HFFc6 (cell line): ENCODE measurements at regions not wholly inside any gene's neighbourhood (a gene's known extent, or its start where the extent isn't known, plus 50 kb on each side); places are given as distances from the start of the nearest gene placed in this dataset.

ENCODE experiments used
- DNase-seq: peaks from one replicate; pipeline ENCODE4 v3.0.0-alpha.2; 2018
- H3K27ac Mint-ChIP-seq: 2 replicates; pipeline ENCODE4 v1.8.0; 2020; ENCODE audit warnings: mild to moderate bottlenecking, mixed read lengths
- H3K27me3 Mint-ChIP-seq: 2 replicates; pipeline ENCODE4 v1.8.0; 2021; ENCODE audit warnings: mild to moderate bottlenecking, moderate library complexity, mixed read lengths; ENCODE audit not compliant: insufficient read depth
- H3K36me3 Mint-ChIP-seq: 2 replicates; pipeline ENCODE4 v1.8.0; 2021; ENCODE audit warnings: low read depth, mixed read lengths
- H3K4me1 Mint-ChIP-seq: 2 replicates; pipeline ENCODE4 v1.8.0; 2020; ENCODE audit warnings: low read depth, mixed read lengths
- H3K4me3 Mint-ChIP-seq: 2 replicates; pipeline ENCODE4 v1.8.0; 2020; ENCODE audit warnings: mild to moderate bottlenecking, moderate library complexity, mixed read lengths
- H3K9me3 Mint-ChIP-seq: 2 replicates; pipeline ENCODE4 v1.8.0; 2020; ENCODE audit warnings: mild to moderate bottlenecking, mixed read lengths
- CTCF ChIP-seq: fragments of 200-600 bp; sonication (generic); IDR thresholded peaks from 2 replicates; pipeline ENCODE4 v1.5.0; 2021; ENCODE audit warnings: antibody characterized with exemption, mild to moderate bottlenecking

GRCh38 chr4:36712013-36712412 lies 430.6 kb downstream of the DTHD1 start:
- H3K4me1 Mint-ChIP-seq = no peaks in the 10 kb centered on the region
- H3K9me3 Mint-ChIP-seq = peaks cover 44% of the 10 kb centered on the region
- H3K4me3 Mint-ChIP-seq = no peak overlapping the region
- H3K27me3 Mint-ChIP-seq = peaks cover 1% of the 10 kb centered on the region; the same call in 1 of the 2 replicates
- no peak for DNase-seq
- H3K36me3 Mint-ChIP-seq = no peaks in the 10 kb centered on the region
- no peak overlapping the region for H3K27ac Mint-ChIP-seq
- no peak for TF ChIP-seq CTCF

- Mint-ChIP-seq H3K27ac (no peak overlapping the region), H3K4me1 (no peaks in the 10 kb centered on the region), H3K9me3 (peaks cover 24% of the 10 kb centered on the region)
These were observed 435.5 kb downstream of the DTHD1 start for GRCh38 chr4:36716874-36717273.

GRCh38 chr4:36719425-36719824 lies 438.0 kb downstream of the DTHD1 start:
- H3K9me3 Mint-ChIP-seq = peaks cover 18% of the 10 kb centered on the region

More at GRCh38 chr4:36716874-36717273, 435.5 kb downstream of the DTHD1 start:
- Mint-ChIP-seq H3K36me3 (no peaks in the 10 kb centered on the region), H3K27me3 (peaks cover 1% of the 10 kb centered on the region; the same call in 1 of the 2 replicates), H3K4me3 (no peak overlapping the region)
- no peak for DNase-seq
- TF ChIP-seq CTCF = no peak

GRCh38 chr4:36722986-36723385 lies 441.6 kb downstream of the DTHD1 start:
- Mint-ChIP-seq H3K4me1 (no peaks in the 10 kb centered on the region), H3K27ac (no peak overlapping the region), H3K36me3 (no peaks in the 10 kb centered on the region), H3K9me3 (peaks cover 9% of the 10 kb centered on the region), H3K4me3 (no peak overlapping the region), H3K27me3 (no peaks in the 10 kb centered on the region)
- no peak for TF ChIP-seq CTCF
- no peak for DNase-seq

More at GRCh38 chr4:36719425-36719824, 438.0 kb downstream of the DTHD1 start:
- no peak for DNase-seq
- TF ChIP-seq CTCF = no peak
- Mint-ChIP-seq H3K27ac (no peak overlapping the region), H3K4me3 (no peak overlapping the region), H3K4me1 (no peaks in the 10 kb centered on the region), H3K36me3 (no peaks in the 10 kb centered on the region), H3K27me3 (no peaks in the 10 kb centered on the region)

GRCh38 chr4:36734334-36734733 lies 452.9 kb downstream of the DTHD1 start:
- no peak overlapping the region for H3K4me3 Mint-ChIP-seq

More at GRCh38 chr4:36734334-36734733, 452.9 kb downstream of the DTHD1 start:
- TF ChIP-seq CTCF = no peak
- Mint-ChIP-seq H3K27me3 (no peaks in the 10 kb centered on the region), H3K9me3 (peaks cover 22% of the 10 kb centered on the region), H3K36me3 (no peaks in the 10 kb centered on the region), H3K27ac (no peak overlapping the region), H3K4me1 (no peaks in the 10 kb centered on the region)
- DNase-seq = no peak
